ENCODE measurements at regions not wholly inside any gene's neighbourhood (a gene's known extent, or its start where the extent isn't known, plus 50 kb on each side); places are given as distances from the start of the nearest gene placed in this dataset.

GRCh38 chr3:102712896-102713295 is 278.1 kb downstream of the ZPLD1 start:
- CTCF ChIA-PET, result no interaction called here
- POLR2A ChIA-PET, result no interaction called here
- H3K27me3 ChIP-seq (ENCODE audit: control insufficient read depth, insufficient read depth, low read length), result no peaks in the 10 kb centered on the region
- TF ChIP-seq CTCF (IDR thresholded peaks at IDR 0.05; ENCODE audit: insufficient read depth, low read depth, low read length), result no peak
- no peaks in the 10 kb centered on the region for H3K36me3 ChIP-seq (ENCODE audit: control insufficient read depth, insufficient read depth, low read length)
- no peak overlapping the region for H3K4me3 ChIP-seq (ENCODE audit: low read depth, low read length)
- no peak for DNase-seq (ENCODE audit: low read depth)

GRCh38 chr3:102714567-102714966 is 279.8 kb downstream of the ZPLD1 start:
- no peak for DNase-seq (ENCODE audit: low read depth)
- CTCF ChIA-PET, result no interaction called here
- POLR2A ChIA-PET, result no interaction called here
- H3K36me3 ChIP-seq (ENCODE audit: control insufficient read depth, insufficient read depth, low read length), result no peaks in the 10 kb centered on the region
- no peaks in the 10 kb centered on the region for H3K27me3 ChIP-seq (ENCODE audit: control insufficient read depth, insufficient read depth, low read length)
- no peak overlapping the region for H3K4me3 ChIP-seq (ENCODE audit: low read depth, low read length)
- no peak for TF ChIP-seq CTCF (IDR thresholded peaks at IDR 0.05; ENCODE audit: insufficient read depth, low read depth, low read length)

- no peaks in the 10 kb centered on the region for H3K36me3 ChIP-seq (ENCODE audit: control insufficient read depth, insufficient read depth, low read length)
- CTCF ChIA-PET, result no interaction called here
- no peaks in the 10 kb centered on the region for H3K27me3 ChIP-seq (ENCODE audit: control insufficient read depth, insufficient read depth, low read length)
- no peak overlapping the region for H3K4me3 ChIP-seq (ENCODE audit: low read depth, low read length)
- TF ChIP-seq CTCF (IDR thresholded peaks at IDR 0.05; ENCODE audit: insufficient read depth, low read depth, low read length), result no peak
- POLR2A ChIA-PET, result no interaction called here
- DNase-seq (ENCODE audit: low read depth), result no peak
Measured at GRCh38 chr3:102715030-102715697, 280.3 kb downstream of the ZPLD1 start.

- no peak for TF ChIP-seq CTCF (IDR thresholded peaks at IDR 0.05; ENCODE audit: insufficient read depth, low read depth, low read length)
- POLR2A ChIA-PET, result no interaction called here
- DNase-seq (ENCODE audit: low read depth), result no peak
- Histone ChIP-seq H3K4me3 (ENCODE audit: low read depth, low read length) (no peak overlapping the region), H3K36me3 (ENCODE audit: control insufficient read depth, insufficient read depth, low read length) (no peaks in the 10 kb centered on the region), H3K27me3 (ENCODE audit: control insufficient read depth, insufficient read depth, low read length) (no peaks in the 10 kb centered on the region)
- CTCF ChIA-PET, result no interaction called here
Measured at GRCh38 chr3:102718651-102719050, 283.8 kb downstream of the ZPLD1 start.

- no peak for TF ChIP-seq CTCF (IDR thresholded peaks at IDR 0.05; ENCODE audit: insufficient read depth, low read depth, low read length)
- CTCF ChIA-PET, result interaction anchor here (0.6 to 1.6 kb wide), 2 partner anchors 13 to 19 kb away, joined by 3 read pairs; no protein-coding TSS in a partner anchor
- H3K27me3 ChIP-seq (ENCODE audit: control insufficient read depth, insufficient read depth, low read length), result no peaks in the 10 kb centered on the region
- no peak for DNase-seq (ENCODE audit: low read depth)
- POLR2A ChIA-PET, result no interaction called here
- no peak overlapping the region for H3K4me3 ChIP-seq (ENCODE audit: low read depth, low read length)
- no peaks in the 10 kb centered on the region for H3K36me3 ChIP-seq (ENCODE audit: control insufficient read depth, insufficient read depth, low read length)
Measured at GRCh38 chr3:102722317-102722716, 287.5 kb downstream of the ZPLD1 start.

Data from BJ (cell line).